ENCODE measurements at regions not wholly inside any gene's neighbourhood (a gene's known extent, or its start where the extent isn't known, plus 50 kb on each side); places are given as distances from the start of the nearest gene placed in this dataset.

DNA sequence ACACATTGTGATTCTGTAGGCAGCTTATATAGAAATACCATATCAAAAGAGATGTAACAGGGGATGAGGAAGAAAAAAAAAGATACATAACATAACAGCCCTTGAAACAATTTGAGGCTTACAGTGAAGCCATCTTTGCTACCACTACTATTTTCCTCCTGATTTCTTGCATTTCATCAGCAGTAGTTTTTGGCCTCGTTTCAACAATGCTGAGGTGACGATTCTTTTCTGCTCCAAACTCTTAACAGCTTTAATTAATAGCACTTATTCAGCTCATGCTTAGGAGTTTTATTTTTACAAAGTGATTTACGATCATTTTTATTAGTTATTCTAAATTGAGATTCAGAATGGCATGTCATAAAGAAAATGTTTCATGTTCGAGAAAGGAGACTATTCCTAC lies 163.2 kb downstream of the DCK start:
- no peak for DNase-seq (ENCODE audit: low read depth in 2 of 2)

- no peak for DNase-seq (ENCODE audit: low read depth in 2 of 2)
Measured at GRCh38 chr4:71162386-71162785, 168.9 kb downstream of the DCK start.

DNA sequence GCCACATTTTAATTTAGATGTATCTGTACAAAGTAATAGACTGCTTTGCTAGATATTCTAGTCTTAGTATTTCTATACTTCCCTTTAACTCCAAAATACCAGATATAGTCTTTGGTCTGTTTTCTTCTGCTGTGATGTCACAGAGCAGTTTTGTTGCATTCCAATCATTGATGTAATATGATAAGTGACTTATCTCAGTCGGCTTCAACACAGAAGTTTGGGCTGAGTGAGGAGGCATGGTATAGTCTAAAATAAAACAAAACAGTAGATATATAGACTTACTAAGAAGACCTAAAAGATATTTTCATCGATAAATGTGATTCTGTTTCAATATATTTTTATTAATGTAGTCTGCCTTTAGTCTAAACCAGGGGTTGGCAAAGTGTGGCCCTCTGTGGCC lies 169.9 kb downstream of the DCK start:
- DNase-seq (ENCODE audit: low read depth in 2 of 2), result no peak

DNA sequence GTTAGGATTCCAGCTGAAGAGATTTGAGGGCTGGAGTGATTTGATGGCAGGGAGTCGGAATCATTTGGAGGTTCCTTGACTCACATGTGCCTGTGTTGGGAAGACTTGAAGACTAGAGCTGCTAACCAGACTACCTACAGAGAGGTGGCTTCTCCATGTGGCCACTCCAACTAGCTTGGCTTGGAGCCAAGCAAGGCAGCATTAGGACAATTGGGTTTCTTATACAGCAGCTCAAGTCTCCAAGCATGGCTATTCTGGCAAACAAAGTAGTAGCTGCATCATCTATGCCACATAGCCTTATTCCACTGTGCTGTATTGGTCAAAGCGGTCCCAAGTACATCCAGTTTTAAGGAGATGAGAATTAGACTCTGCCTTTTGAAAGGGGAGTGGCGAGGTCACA lies 171.7 kb upstream of the SLC4A4 start:
- DNase-seq (ENCODE audit: low read depth in 2 of 2), result no peak

DNA sequence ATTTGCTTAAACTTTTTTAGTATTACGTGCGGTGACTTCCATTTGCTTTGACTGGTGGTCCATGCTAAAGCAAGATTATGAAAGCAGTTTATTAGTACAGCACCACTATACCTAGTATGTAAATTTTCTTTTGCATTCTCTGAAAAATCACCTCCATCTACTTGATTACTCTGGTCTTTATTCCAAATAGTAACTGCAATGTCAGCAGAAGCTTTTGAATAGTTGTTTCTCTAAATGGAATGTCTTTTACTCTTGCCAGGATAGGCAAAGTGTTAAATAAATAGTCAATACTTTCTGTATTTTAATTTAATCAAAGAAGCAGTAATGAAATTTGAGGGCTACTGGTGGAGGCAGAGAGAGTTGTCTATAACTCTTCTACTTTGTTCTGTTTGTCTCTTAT lies 167.2 kb upstream of the SLC4A4 start:
- no peak for DNase-seq (ENCODE audit: low read depth in 2 of 2)

DNA sequence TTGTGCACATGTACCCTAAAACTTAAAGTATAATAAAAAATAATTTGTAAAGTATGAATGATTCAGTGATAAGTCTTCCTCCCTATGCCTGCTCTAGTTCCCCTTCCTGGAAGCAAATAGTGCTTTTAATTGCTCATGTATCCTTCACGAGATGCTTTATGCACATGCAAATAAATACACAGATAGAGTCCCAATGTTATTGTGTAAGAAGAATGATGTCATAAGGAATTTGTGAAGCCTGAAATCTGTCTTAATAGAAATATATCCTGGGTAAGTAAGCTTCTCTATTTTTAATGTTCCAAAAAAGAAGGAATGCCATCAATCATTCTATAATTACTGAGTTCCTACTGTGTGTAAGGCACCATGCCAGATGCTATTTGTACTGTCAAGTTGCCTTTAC lies 157.5 kb upstream of the SLC4A4 start:
- no peak for DNase-seq (ENCODE audit: low read depth in 2 of 2)

DNA sequence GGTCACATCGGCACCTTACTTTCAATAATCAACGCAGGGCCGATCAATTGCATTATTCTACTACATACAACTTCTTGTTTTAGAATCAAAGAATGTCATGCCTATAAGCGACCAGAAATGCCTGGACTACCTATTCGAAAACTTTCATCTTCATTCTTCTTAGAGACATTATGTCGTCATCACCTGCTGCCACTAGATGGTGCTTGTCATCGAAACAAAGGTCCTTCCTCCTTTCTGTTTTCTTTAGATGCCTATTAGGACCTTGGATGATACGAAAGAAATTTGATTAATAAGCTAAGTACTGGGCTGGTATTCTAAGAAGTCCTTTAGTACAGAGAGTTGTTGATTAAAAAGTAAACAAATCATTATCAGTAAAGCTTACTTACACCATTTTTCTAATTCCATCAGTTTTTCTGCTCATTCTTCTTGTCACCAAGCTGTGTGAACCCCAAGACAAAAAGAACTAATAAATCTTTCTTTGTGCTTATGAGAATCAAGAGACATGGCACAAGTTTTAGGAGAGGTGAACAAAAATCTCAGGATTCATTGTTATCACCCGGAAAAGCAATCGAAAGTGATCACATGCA lies 154.5 kb upstream of the SLC4A4 start:
- DNase-seq (ENCODE audit: low read depth in 2 of 2), result no peak

- no peak for DNase-seq (ENCODE audit: low read depth in 2 of 2)
Measured at GRCh38 chr4:71185037-71185436, 153.8 kb upstream of the SLC4A4 start.

GRCh38 chr4:71186257-71186565 lies 152.6 kb upstream of the SLC4A4 start:
- no peak for DNase-seq (ENCODE audit: low read depth in 2 of 2)

DNA sequence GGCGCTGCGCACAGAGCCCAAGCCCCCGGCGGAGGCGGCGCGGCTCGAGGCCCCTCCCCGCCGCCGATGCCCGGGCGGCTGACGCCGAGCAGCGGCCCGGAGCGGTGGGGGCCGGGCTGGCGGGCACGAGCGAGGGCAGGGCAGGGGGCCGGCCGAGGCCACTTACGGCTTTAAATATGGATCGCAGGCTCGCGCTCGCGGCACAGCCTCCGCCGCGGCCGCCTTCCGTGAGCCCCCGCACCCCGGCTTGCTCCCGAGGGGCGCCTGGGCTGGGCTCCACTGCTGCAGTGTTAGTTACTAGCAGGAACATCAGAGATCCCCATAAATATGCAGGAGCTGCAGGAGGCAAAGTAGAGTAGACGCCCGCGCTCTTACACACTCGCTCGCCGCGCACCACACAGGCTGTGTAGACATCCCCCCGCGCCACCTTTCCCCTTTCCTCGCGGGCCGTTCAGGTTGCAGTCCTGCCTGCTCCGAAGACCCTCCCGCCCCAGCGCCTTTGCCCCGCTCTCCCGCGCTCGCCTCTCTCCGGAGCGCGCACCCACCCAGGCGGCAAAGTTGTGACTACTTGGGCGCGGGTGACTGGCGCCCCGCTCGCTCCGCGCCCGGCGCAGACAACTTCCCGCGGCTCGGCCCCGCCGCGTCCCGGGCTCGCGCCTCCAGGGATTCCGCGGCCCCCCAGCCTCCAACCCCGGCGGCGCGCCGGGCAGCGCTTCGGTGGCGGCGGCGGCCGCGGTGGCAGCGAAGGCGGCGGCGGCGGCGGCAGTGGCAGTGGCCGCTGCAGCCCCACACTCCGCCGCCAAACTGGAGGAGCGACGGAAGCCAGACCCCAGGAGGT lies 152.0 kb upstream of the SLC4A4 start:
- peak; percentile 15 to 20 for DNase-seq (ENCODE audit: low read depth in 2 of 2)

GRCh38 chr4:71187404-71188155 lies 151.2 kb upstream of the SLC4A4 start:
- DNase-seq (ENCODE audit: low read depth in 2 of 2), result no peak

GRCh38 chr4:71188156-71188640 lies 150.6 kb upstream of the SLC4A4 start:
- DNase-seq (ENCODE audit: low read depth in 2 of 2), result no peak

GRCh38 chr4:71188951-71189350 lies 149.9 kb upstream of the SLC4A4 start:
- DNase-seq (ENCODE audit: low read depth in 2 of 2), result no peak

GRCh38 chr4:71189471-71189870 lies 149.3 kb upstream of the SLC4A4 start:
- DNase-seq (ENCODE audit: low read depth in 2 of 2), result no peak

DNA sequence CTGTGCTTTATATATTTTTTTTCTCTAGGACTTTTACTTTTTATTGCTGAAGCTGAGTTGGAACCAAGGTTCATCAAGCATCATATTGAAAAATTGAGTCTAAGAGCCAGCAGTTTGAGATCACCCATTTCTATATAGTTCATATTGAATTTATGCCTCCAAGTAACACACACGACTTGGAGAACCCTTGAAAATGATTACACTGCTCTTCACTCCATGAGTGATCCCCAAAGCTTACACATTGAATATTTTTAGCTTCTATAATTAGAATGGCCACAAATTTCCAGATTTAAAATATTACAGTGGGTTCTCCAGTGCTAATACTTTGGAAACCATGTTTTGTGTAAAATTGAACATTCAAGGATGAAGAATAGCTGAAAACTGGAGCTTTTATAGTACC lies 144.4 kb upstream of the SLC4A4 start:
- DNase-seq (ENCODE audit: low read depth in 2 of 2), result no peak

DNA sequence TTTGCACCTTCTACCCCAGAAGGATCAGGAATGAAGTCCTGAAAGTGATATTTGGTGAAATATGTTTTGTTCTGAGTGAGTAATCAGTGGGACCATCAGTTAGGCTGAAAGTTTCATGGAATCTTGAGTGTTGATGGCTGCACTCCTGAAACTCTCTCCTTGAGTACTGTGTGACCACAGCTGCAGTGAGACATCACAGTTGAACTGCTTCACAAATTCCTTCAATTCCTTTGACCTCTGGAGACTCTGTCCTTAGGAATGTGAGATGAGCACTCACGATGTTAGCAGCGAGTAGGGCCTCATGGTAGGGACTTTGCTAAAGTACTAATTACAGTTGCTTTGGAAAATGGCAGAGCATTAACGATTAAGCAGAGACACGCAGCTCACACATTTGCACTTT lies 142.9 kb upstream of the SLC4A4 start:
- no peak for DNase-seq (ENCODE audit: low read depth in 2 of 2)

GRCh38 chr4:71198958-71199357 lies 139.9 kb upstream of the SLC4A4 start:
- no peak for DNase-seq (ENCODE audit: low read depth in 2 of 2)

DNA sequence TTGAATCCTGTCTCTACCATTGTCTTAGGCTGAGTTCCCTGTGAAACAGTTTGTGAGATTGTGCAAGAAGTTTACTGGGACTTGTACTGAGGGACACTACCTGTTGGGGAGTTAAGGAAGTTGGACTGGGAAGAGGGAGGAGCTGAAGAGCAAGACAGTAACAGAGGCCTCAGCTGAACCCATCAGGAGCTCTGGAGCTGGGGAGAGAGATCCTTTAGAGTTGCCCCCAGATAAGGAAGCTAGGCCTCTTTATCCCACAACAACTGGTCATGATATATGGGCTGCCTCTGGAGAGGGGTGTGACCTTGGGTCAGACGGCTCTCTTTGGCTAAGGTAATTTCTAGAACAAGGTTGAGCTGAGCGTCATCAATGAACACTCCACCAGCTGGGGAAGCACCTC lies 137.8 kb upstream of the SLC4A4 start:
- DNase-seq (ENCODE audit: low read depth in 2 of 2), result no peak

GRCh38 chr4:71201817-71202576 lies 136.8 kb upstream of the SLC4A4 start:
- no peak for DNase-seq (ENCODE audit: low read depth in 2 of 2)

DNA sequence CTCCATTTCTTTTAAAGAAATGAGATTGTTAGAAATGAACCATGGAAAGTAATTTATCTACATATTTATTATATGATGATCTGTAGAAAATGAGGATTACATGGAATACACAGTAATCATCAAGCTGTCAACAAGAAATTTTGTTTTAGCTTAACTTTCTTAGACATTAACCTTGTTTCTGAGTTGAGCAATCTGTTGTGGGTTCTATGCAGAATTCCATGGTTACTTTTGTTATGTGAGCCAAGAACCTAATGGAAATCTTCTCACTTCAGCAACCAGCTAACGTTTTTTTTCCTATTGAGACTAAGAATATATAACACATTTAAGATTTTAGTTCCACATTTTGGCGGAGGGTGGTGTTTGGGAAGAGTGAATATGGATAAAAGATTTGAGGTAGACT lies 136.1 kb upstream of the SLC4A4 start:
- DNase-seq (ENCODE audit: low read depth in 2 of 2), result no peak

DNA sequence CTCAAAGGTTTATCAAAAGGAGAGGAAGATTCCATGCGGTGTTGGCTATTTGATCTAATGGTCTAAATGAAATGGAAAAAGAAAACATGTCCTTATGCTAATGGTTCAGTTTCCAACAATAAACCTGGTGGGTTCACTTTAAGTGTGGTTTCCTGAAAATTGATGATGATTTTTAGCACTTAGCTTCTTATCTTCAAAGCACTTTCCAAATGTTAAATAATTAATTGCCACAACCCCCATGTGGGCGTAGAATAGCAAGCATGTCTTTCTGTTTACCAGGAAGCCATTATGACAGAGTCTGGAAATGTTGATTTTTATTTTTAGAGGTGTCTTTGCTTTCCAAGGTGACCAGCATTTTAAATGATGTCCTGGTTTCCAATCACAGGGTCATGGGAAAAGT lies 134.8 kb upstream of the SLC4A4 start:
- no peak for DNase-seq (ENCODE audit: low read depth in 2 of 2)

DNA sequence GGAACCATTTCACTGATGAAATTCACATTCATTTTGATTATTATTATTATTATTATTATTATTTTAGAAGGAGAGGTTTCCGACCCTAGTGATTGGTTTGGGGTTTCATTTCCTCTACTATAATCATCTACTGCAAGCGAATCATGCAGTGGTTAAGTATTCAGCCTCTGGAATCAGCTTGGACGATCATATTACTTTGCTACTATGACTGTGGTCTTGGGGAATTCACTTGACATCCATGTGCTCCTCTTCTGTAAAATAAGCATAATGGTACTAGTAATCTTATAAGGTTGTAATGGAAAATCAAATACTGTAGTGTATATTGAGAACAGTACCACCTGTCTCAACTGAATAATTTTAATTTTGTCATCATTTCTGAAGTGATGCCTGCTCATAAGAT lies 132.1 kb upstream of the SLC4A4 start:
- DNase-seq (ENCODE audit: low read depth in 2 of 2), result no peak

Data from stimulated activated CD8-positive, alpha-beta memory T cell treated with anti-CD3 and anti-CD28 coated beads, Interleukin-15, amount 100 ng/mL, for 48 hours (primary cell).